GM21619 (cell line): ENCODE measurements at regions not wholly inside any gene's neighbourhood (a gene's known extent, or its start where the extent isn't known, plus 50 kb on each side); places are given as distances from the start of the nearest gene placed in this dataset.

Experiments
- ATAC-seq: cut with Tn5 transposase; IDR thresholded peaks from one replicate; pipeline ENCODE4 v1.9.1; 2021; ENCODE audit not compliant: unreplicated experiment

- ATAC-seq, result no peak
Measured at GRCh38 chr6:63521475-63522210, 50.6 kb upstream of the LOC128125822 start.
